ENCODE measurements at regions not wholly inside any gene's neighbourhood (a gene's known extent, or its start where the extent isn't known, plus 50 kb on each side); places are given as distances from the start of the nearest gene placed in this dataset.

DNA sequence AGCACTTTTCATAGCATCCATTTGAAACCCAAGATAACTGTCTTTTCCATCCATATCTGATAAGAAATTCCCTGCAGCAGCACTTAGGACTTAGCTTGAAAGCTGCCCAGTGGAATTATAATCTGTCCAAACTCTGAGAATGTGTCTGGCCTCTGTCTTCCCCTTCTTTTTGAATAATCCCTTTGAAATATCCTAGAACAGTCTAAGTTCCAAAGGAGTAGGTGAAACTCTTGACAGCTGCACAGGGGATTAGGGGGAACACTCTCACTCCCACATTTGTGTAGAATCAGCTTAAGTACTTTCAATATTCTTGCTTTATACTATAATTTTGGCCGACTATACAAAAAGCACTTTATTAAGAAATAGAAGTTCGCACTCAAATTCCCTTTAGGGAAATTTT lies 157.7 kb downstream of the PAPSS1 start:
- no peak for DNase-seq

DNA sequence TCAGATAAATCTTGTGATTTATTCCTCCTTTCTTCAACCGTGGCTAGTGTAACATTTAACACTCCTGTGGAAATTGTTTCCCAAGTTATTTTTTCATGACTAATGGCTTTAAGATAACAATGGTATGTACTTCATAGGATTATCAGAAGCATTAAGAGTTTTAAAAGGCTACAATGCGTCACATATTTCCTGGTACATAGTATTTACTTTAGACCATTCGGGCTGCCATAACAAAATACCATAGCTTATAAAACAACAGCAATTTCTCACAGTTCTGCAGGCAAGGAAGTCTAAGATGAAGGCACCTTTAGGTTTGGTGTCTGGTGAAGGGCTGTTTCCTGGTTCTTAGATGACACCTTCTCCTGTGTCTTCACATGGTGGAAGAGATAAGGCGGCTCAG lies 158.6 kb downstream of the PAPSS1 start:
- no peak for DNase-seq

DNA sequence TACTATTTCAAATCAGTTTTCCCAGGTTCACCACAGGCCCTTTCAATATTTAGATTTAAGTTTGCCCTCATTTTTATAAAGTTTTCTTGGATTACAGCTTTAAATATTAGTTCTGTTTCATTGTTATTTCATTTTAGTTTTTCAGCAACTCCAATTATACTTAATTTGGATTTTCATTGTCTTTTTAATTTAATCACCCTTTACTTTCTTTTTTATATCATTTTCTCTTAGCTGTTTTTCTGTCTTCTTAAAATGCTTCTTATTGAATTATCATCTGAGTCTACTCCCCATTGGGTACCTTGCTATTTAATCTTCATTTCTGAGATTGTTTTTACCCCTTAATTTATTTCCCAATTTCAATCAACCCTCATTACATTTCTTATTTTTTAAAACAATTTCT lies 160.4 kb downstream of the PAPSS1 start:
- DNase-seq = no peak

- DNase-seq = no peak
These were observed 167.7 kb downstream of the PAPSS1 start for GRCh38 chr4:107552306-107552705.

DNA sequence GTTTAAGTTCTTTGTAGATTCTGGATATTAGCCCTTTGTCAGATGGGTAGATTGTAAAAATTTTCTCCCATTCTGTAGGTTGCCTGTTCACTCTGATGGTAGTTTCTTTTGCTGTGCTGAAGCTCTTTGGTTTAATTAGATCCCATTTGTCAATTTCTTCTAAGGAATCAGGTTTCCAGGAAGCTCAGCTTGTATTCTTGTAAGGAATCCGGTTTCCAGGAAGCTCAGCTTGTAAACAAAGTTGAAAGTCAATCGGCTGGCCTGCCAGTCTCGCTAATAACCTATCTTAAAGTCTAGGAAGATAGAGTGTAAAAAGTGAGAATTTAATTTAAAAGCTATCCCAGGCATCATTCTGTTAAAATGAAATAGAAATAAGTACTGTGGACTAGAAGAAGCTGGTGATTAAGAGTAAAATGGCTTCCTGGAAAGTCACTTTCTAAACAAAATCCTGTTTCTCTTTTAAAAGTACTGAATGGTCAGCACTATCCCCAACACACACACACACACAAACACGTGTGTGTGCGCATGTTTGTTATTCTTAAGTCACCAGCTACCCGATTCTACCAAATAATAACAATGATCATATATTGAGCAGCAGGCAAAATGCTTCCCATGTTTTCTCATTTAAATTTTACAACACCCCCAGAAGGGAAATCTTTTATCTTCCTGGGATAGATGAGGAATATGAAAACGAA lies 171.7 kb downstream of the PAPSS1 start:
- no peak for DNase-seq

DNA sequence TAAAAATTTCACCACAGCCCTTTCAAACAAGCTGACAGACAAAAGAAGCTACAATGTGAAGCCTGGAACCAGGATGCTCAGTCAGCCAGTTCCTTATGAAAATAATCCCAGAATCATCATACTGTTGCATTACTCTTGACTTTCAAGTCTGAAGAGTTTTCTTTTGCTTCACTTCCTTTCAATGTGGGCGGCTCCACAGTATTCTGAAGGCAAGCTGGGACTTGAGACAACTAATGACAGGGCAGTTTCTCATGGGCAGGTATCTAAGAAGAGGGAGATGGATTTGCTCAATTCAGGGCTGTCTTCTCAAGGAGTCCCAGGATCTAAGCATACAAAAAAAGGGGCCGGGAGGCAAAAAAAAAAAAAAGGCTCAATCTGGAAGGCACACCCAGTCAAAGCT lies 173.4 kb downstream of the PAPSS1 start:
- DNase-seq = no peak

GRCh38 chr4:107541511-107541910 lies 178.5 kb downstream of the PAPSS1 start:
- no peak for DNase-seq

- no peak for DNase-seq
These were observed 188.1 kb downstream of the PAPSS1 start for GRCh38 chr4:107531927-107532326.

DNA sequence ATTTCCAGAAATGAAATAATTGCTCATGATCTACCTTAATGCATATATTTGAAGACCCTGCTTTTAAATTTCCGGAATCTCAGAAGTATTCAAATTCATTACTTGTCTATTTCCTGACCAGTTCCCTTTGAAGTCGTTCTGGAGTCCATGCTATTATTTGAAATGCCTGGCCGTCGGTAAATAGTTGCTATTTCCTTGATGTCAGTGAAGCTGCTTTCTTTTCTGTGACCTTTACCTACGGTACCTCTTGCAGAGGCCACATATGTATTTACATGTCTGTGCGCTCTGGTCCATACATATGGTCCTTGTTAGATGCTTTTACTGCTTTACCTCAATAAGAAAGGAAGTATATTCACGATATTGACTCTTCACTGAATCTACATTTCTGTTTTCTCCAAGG lies 199.7 kb downstream of the PAPSS1 start:
- no peak for DNase-seq

- peak in 2 of 3 experiments; percentile 24 to 77 for DNase-seq
These were observed 201.0 kb downstream of the PAPSS1 start for GRCh38 chr4:107519053-107519452.

DNA sequence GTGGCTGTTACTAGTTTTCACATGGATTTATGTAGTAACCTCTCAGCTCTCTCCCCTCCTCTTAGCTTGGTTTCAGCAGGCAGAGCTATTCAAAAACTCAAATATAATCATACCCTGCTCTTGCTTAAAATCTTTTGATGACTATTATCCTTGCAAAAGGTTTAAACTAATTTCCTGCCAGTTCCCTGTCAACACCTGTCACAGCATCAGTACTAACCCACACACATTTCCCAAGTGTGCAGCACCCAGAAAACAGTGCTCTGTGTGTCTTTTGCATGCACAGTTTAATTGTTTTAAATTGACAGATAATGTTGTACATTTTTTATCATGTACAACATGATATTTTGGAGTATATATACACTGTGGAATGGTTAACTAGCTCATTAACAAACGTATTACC lies 202.0 kb downstream of the PAPSS1 start:
- no peak for DNase-seq

DNA sequence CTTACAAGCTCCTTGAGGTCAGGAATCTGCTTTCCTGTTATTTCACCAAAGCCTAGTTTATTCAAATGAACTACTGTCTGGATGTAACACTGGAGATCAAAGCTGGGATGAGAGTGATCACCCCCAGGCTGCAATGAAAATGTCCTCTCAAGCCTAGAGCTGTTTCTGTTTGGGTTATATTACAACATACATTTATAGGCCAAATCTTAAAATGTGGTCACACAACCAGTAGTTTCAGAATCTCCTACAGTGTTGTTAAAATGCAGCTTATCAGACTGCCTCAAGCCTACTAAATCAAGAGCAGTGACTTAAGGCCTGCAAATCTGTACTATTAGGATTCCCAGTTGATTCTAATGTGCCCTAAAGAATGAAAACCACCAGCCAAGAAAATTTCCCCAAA lies 207.5 kb downstream of the PAPSS1 start:
- DNase-seq = no peak

DNA sequence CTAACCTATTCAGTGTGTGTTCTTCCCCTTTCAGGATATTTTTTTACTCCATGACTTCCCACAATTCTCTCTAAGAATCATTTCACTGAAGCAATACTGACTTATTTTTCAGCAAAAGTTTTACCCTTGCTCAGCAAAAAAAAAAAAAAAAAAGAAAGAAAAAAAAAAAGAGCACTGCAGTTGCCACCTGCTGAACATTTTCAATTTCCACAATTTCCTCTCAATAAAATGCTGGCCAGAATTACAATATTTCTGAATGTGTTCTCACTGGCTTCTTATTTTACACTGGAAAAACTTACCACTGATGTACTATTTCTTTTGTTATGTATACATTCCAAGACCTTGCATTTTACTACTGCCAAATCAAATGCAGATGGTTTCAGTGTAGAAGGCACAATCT lies 210.4 kb downstream of the PAPSS1 start:
- no peak for DNase-seq

- DNase-seq = no peak
These were observed 219.5 kb downstream of the PAPSS1 start for GRCh38 chr4:107500551-107500950.

- DNase-seq = no peak
These were observed 223.0 kb downstream of the PAPSS1 start for GRCh38 chr4:107497054-107497453.

DNA sequence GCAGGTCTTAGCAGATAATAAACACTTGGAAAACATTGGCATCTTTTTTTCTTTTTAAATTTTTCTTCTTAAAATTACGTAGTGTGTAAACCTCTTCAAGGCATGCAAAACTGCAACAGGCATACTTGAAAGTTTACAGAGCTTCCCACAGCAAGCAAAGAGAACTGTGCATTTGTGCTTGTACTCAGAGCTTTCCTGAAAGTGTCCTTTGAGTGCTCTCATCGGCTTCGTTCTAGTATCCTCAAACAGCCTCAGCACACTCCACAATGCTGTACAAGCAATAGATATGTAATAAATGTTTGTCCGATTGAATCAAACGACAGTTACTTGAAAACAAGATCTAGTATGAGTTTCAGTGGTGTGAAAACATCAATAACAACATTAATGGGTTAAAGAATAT lies 227.5 kb downstream of the PAPSS1 start:
- DNase-seq = no peak

- DNase-seq = no peak
These were observed 229.9 kb downstream of the PAPSS1 start for GRCh38 chr4:107490116-107490515.

GRCh38 chr4:107483621-107484020 lies 236.4 kb downstream of the PAPSS1 start:
- DNase-seq = peak in 1 of 3 experiments; percentile 6

DNA sequence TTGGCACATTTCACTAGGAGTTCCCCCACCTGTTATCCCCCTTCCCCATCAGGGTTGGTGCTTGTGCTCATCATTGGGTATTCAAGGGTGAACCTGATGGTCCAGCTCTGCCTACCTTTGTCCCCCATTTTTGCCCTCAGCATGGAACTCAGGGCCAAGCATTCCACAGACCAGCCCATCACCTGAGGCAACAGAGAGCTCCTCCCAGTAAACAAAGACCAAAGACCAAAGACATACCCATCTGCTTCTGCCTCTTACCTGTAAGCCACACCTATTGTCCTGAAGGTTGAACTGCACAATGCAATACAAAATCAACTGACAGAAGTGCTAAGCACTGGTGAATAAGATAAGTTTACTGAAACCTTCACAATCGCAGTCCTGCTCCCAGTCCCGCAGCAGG lies 237.5 kb downstream of the PAPSS1 start:
- no peak for DNase-seq

DNA sequence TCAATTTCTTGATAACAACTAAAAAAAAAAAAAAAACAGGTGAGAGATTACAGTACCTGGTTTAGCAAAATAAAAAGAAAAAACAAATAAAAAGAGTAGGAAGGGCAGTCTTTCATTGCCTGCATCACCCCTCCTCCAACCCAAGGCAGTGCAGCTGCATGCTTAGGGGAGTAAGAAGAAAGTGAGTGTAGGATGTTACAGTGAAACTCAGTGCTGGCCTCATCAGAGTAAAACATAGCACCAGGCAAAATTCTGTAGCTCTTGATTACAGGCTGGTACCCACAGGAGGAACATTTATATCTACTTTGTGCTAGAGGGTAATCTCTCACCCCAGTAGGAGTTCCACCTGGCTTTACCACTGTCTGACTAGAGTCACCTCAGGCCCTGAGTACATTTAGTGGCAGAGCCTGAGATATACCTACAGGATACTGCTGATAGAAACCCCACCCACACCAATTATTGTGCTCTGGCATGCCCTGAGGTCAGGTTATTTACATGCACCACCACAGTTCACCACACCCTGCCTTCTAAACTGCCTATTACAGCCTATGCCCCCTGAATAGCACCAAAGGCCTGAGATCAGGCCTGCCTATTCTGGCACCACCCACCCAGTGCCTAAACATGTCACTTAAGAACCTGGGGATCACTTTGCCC lies 241.6 kb downstream of the PAPSS1 start:
- DNase-seq = no peak

GRCh38 chr4:107473126-107473525 lies 246.9 kb downstream of the PAPSS1 start:
- DNase-seq = no peak

GRCh38 chr4:107472265-107472948 lies 247.6 kb downstream of the PAPSS1 start:
- no peak for DNase-seq

DNA sequence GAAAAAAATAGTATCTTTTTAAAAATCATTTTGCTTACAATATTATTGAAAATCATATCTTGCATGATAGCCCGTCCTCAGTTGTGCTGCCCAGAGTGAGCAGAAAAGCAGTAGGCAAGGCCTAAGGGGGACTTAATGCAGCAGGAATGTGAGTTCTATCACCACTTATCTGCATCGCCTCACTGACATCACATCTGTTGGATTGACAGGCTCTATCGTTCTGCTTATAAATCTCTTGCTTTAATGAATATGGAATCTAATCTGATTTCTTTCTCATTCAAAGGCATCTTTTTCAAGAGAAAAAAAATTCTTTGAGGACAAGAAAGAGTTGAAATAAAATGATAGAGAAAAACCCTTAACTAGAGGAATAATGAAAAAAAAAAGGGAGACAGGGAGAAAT lies 249.9 kb downstream of the PAPSS1 start:
- no peak for DNase-seq

DNA sequence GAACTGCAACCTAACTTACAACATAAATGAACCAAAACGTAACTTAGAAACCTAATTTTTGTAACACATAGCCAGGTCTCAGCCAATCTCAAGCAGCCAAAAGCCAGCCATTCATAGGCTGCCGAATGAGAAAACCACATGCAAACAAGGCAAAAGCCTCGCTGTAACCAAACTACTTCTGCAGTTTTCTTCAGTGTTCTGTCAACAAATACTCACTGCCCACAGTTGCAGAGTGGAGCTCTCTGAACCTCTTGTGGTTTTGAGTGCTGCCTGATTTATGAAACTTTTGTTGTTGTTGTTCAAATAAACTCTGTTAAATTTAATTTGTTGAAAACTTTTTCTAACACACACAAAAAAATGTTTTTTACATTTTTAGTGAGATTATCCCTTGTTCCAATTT lies 251.2 kb downstream of the PAPSS1 start:
- DNase-seq = no peak
